CD4-positive, alpha-beta memory T cell (primary cell): ENCODE measurements at regions not wholly inside any gene's neighbourhood (a gene's known extent, or its start where the extent isn't known, plus 50 kb on each side); places are given as distances from the start of the nearest gene placed in this dataset.

Experiments used
- CTCF ChIA-PET: fragments of 350-600 bp; sonication (Branson Sonifier 250); formaldehyde crosslinking; loops from one replicate; lab custom pipeline; 2021; ENCODE audit warnings: inconsistent platforms; ENCODE audit not compliant: partially characterized antibody; lab: Charles Lee
- POLR2A ChIA-PET: fragments of 350-600 bp; sonication (Branson Sonifier 250); formaldehyde crosslinking; loops from one replicate; lab custom pipeline; 2021; ENCODE audit not compliant: partially characterized antibody; lab: Charles Lee
- DNase-seq, 5 donors: peaks; one replicate each; pipeline versions ENCODE4 v3.0.0 to v3.0.0-alpha.2; 2020 to 2022; ENCODE audit warnings: mixed read lengths in 1 of 5
- H3K27ac ChIP-seq: one replicate; pipeline ENCODE4 v1.7.0; 2013; ENCODE audit warnings: low read depth, low read length
- H3K27me3 ChIP-seq: 2 replicates; pipeline ENCODE4 v1.7.0; 2013; ENCODE audit warnings: mild to moderate bottlenecking, low read length, moderate library complexity; ENCODE audit not compliant: insufficient read depth
- H3K36me3 ChIP-seq: 2 replicates; pipeline ENCODE4 v1.7.0; 2013; ENCODE audit warnings: mild to moderate bottlenecking, low read length, moderate library complexity; ENCODE audit not compliant: insufficient read depth
- H3K4me1 ChIP-seq: 2 replicates; pipeline ENCODE4 v1.7.0; 2013; ENCODE audit warnings: mild to moderate bottlenecking, low read length, moderate library complexity; ENCODE audit not compliant: insufficient read depth
- H3K4me3 ChIP-seq, 2 donors: one replicate each; pipeline ENCODE4 v1.7.0; 2013; ENCODE audit warnings: low read length in 2 of 2, mild to moderate bottlenecking in 1 of 2
- H3K9me3 ChIP-seq, 2 donors: one replicate each; pipeline ENCODE4 v1.7.0; 2013; ENCODE audit warnings: low read length in 2 of 2, control low read depth in 1 of 2; ENCODE audit not compliant: control insufficient read depth in 1 of 2
- H3K27ac Mint-ChIP-seq, 7 donors: one replicate each; pipeline ENCODE4 v1.8.0; 2020 to 2021; ENCODE audit warnings: mixed read lengths in 7 of 7, mild to moderate bottlenecking in 6 of 7, inconsistent platforms in 3 of 7, moderate library complexity in 3 of 7
- H3K27me3 Mint-ChIP-seq, 2 donors: one replicate each; pipeline ENCODE4 v1.8.0; 2020 to 2021; ENCODE audit warnings: mixed read lengths in 2 of 2
- H3K36me3 Mint-ChIP-seq, 2 donors: one replicate each; pipeline ENCODE4 v1.8.0; 2020 to 2021; ENCODE audit warnings: mixed read lengths in 2 of 2, inconsistent platforms in 1 of 2, mild to moderate bottlenecking in 1 of 2
- H3K4me1 Mint-ChIP-seq, 4 donors: one replicate each; pipeline ENCODE4 v1.8.0; 2020 to 2021; ENCODE audit warnings: mixed read lengths in 4 of 4, mild to moderate bottlenecking in 1 of 4
- H3K4me3 Mint-ChIP-seq, 8 donors: one replicate each; pipeline ENCODE4 v1.8.0; 2020 to 2021; ENCODE audit warnings: mixed read lengths in 8 of 8, mild to moderate bottlenecking in 7 of 8, moderate library complexity in 6 of 8, inconsistent platforms in 3 of 8
- H3K9me3 Mint-ChIP-seq, 8 donors: one replicate each; pipeline ENCODE4 v1.8.0; 2020 to 2021; ENCODE audit warnings: mixed read lengths in 8 of 8, mild to moderate bottlenecking in 5 of 8, inconsistent platforms in 3 of 8, moderate library complexity in 1 of 8
- intact Hi-C: fragments of 100-400 bp; cut with micrococcal nuclease; formaldehyde crosslinking; loops from one replicate; pipeline ENCODE4 v1.15.1; 2023

GRCh38 chr10:64306729-64307327 lies 785.6 kb downstream of the REEP3 start:
- no peak for DNase-seq
- no peak overlapping the region for H3K4me3 Mint-ChIP-seq
- no peak overlapping the region for H3K27ac Mint-ChIP-seq
- Histone ChIP-seq H3K4me1 (no peaks in the 10 kb centered on the region), H3K36me3 (no peaks in the 10 kb centered on the region), H3K27ac (no peak overlapping the region), H3K4me3 (no peak overlapping the region), H3K27me3 (no peaks in the 10 kb centered on the region), H3K9me3 (no peaks in the 10 kb centered on the region)
- H3K27me3 Mint-ChIP-seq: no peaks in the 10 kb centered on the region
- intact Hi-C loops: no loop called here
- H3K9me3 Mint-ChIP-seq: peaks cover 0 to 3% (median 0%) of the 10 kb centered on the region in 8 donors
- H3K36me3 Mint-ChIP-seq: no peaks in the 10 kb centered on the region
- no peaks in the 10 kb centered on the region for H3K4me1 Mint-ChIP-seq
- POLR2A ChIA-PET: no interaction called here
- CTCF ChIA-PET: no interaction called here

GRCh38 chr10:64312876-64313275 lies 791.7 kb downstream of the REEP3 start:
- Histone ChIP-seq H3K4me1 (no peaks in the 10 kb centered on the region), H3K27ac (no peak overlapping the region), H3K9me3 (no peaks in the 10 kb centered on the region), H3K27me3 (no peaks in the 10 kb centered on the region), H3K36me3 (no peaks in the 10 kb centered on the region), H3K4me3 (no peak overlapping the region)
- Mint-ChIP-seq H3K27ac (no peak overlapping the region), H3K36me3 (no peaks in the 10 kb centered on the region), H3K4me3 (no peak overlapping the region), H3K9me3 (peaks cover 0 to 3% (median 1%) of the 10 kb centered on the region in 8 donors), H3K4me1 (no peaks in the 10 kb centered on the region), H3K27me3 (peaks cover 0 to 1% of the 10 kb centered on the region in 2 donors)
- CTCF ChIA-PET: no interaction called here
- no peak for DNase-seq
- POLR2A ChIA-PET: no interaction called here
- intact Hi-C loops: no loop called here

- no peaks in the 10 kb centered on the region for H3K36me3 ChIP-seq
- ChIA-PET CTCF (no interaction called here), POLR2A (no interaction called here)
- Mint-ChIP-seq H3K27ac (no peak overlapping the region), H3K4me3 (no peak overlapping the region), H3K27me3 (peaks cover 0 to 1% of the 10 kb centered on the region in 2 donors), H3K36me3 (no peaks in the 10 kb centered on the region), H3K9me3 (peaks cover 0 to 3% (median under 1%) of the 10 kb centered on the region in 8 donors), H3K4me1 (no peaks in the 10 kb centered on the region)
- intact Hi-C loops: no loop called here
- H3K27ac ChIP-seq: no peak overlapping the region
- H3K27me3 ChIP-seq: no peaks in the 10 kb centered on the region
- H3K9me3 ChIP-seq: no peaks in the 10 kb centered on the region
- no peaks in the 10 kb centered on the region for H3K4me1 ChIP-seq
- no peak for DNase-seq
- no peak overlapping the region for H3K4me3 ChIP-seq
These were observed 792.8 kb downstream of the REEP3 start for GRCh38 chr10:64313967-64314366.

GRCh38 chr10:64316416-64316815 lies 795.2 kb downstream of the REEP3 start:
- ChIA-PET POLR2A (no interaction called here), CTCF (no interaction called here)
- Histone ChIP-seq H3K27me3 (no peaks in the 10 kb centered on the region), H3K27ac (no peak overlapping the region), H3K4me3 (no peak overlapping the region), H3K9me3 (no peaks in the 10 kb centered on the region), H3K36me3 (no peaks in the 10 kb centered on the region), H3K4me1 (no peaks in the 10 kb centered on the region)
- H3K4me1 Mint-ChIP-seq: no peaks in the 10 kb centered on the region
- H3K9me3 Mint-ChIP-seq: peaks cover 0 to 3% (median 0%) of the 10 kb centered on the region in 8 donors
- peaks cover 0 to 1% of the 10 kb centered on the region in 2 donors for H3K27me3 Mint-ChIP-seq
- intact Hi-C loops: no loop called here
- no peaks in the 10 kb centered on the region for H3K36me3 Mint-ChIP-seq
- H3K27ac Mint-ChIP-seq: no peak overlapping the region
- no peak overlapping the region for H3K4me3 Mint-ChIP-seq
- no peak for DNase-seq

GRCh38 chr10:64316833-64317232 lies 795.6 kb downstream of the REEP3 start:
- no peak overlapping the region for H3K27ac ChIP-seq
- Mint-ChIP-seq H3K4me1 (no peaks in the 10 kb centered on the region), H3K36me3 (no peaks in the 10 kb centered on the region), H3K9me3 (peaks cover 0 to 3% (median 0%) of the 10 kb centered on the region in 8 donors), H3K27me3 (peaks cover 0 to 1% of the 10 kb centered on the region in 2 donors), H3K27ac (no peak overlapping the region), H3K4me3 (no peak overlapping the region)
- CTCF ChIA-PET: no interaction called here
- no peak overlapping the region for H3K4me3 ChIP-seq
- H3K9me3 ChIP-seq: no peaks in the 10 kb centered on the region
- H3K27me3 ChIP-seq: no peaks in the 10 kb centered on the region
- intact Hi-C loops: no loop called here
- POLR2A ChIA-PET: no interaction called here
- DNase-seq: no peak
- no peaks in the 10 kb centered on the region for H3K4me1 ChIP-seq
- no peaks in the 10 kb centered on the region for H3K36me3 ChIP-seq

- peaks cover 0 to 19% (median 5%) of the 10 kb centered on the region in 8 donors for H3K9me3 Mint-ChIP-seq
These were observed 799.2 kb downstream of the REEP3 start for GRCh38 chr10:64320448-64320847.

GRCh38 chr10:64329510-64329909 lies 808.3 kb downstream of the REEP3 start:
- Mint-ChIP-seq H3K27ac (no peak overlapping the region), H3K4me3 (no peak overlapping the region), H3K4me1 (no peaks in the 10 kb centered on the region), H3K27me3 (no peaks in the 10 kb centered on the region), H3K36me3 (peaks cover 0 to 5% of the 10 kb centered on the region in 2 donors), H3K9me3 (peaks cover 2 to 22% (median 7%) of the 10 kb centered on the region in 8 donors)
- ChIA-PET POLR2A (no interaction called here), CTCF (no interaction called here)
- Histone ChIP-seq H3K4me1 (no peaks in the 10 kb centered on the region), H3K27me3 (no peaks in the 10 kb centered on the region), H3K4me3 (no peak overlapping the region), H3K9me3 (peaks cover 0 to 4% of the 10 kb centered on the region in 2 donors), H3K36me3 (no peaks in the 10 kb centered on the region), H3K27ac (no peak overlapping the region)
- DNase-seq: no peak
- intact Hi-C loops: no loop called here

More at GRCh38 chr10:64320448-64320847, 799.2 kb downstream of the REEP3 start:
- Histone ChIP-seq H3K9me3 (no peaks in the 10 kb centered on the region), H3K36me3 (no peaks in the 10 kb centered on the region), H3K4me1 (no peaks in the 10 kb centered on the region), H3K27ac (no peak overlapping the region), H3K27me3 (no peaks in the 10 kb centered on the region), H3K4me3 (no peak overlapping the region)
- Mint-ChIP-seq H3K4me1 (no peaks in the 10 kb centered on the region), H3K27me3 (no peaks in the 10 kb centered on the region), H3K36me3 (no peaks in the 10 kb centered on the region), H3K4me3 (no peak overlapping the region), H3K27ac (no peak overlapping the region)
- ChIA-PET CTCF (no interaction called here), POLR2A (no interaction called here)
- DNase-seq: no peak
- intact Hi-C loops: no loop called here
